ENCODE measurements at regions not wholly inside any gene's neighbourhood (a gene's known extent, or its start where the extent isn't known, plus 50 kb on each side); places are given as distances from the start of the nearest gene placed in this dataset.

GRCh38 chr12:89087876-89088275 is 264.4 kb downstream of the DUSP6 start:
- no peak for DNase-seq

DNA sequence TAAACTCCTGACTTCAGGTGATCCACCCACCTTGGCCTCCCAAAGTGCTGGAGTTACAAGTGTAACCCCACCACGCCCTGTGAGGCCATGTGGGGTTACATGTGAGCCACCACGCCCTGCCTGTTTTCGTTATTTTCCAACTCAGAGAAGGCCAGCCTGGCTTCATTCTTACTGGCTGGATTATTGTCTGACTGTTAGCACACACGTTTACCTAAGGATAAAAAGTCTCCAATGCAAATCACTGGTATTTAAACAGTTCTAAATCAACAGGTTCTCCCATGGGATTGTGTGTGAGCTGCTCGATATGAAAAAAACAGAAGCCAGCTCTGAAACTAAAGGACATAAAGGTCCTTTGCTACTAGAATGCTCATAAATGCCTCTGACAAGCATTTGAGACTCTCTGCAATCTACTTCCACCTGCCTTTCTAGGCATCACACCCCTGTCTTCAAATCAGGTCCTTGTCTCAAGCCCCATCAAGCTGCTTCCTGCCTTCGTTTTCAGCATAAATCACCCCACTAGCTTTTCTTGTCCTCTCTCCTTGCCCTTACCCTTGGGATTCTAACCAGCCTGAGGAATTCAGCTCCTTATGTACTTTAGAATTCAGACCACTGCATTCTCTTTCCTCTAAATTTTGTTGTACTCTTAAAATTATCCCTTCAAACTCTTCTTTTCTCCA is 265.0 kb downstream of the DUSP6 start:
- DNase-seq, result no peak

GRCh38 chr12:89085421-89085820 is 266.9 kb downstream of the DUSP6 start:
- DNase-seq, result no peak

- no peak for DNase-seq
Observed at GRCh38 chr12:89084751-89085150, 267.6 kb downstream of the DUSP6 start.

- no peak for DNase-seq
Observed at GRCh38 chr12:89083491-89083890, 268.8 kb downstream of the DUSP6 start.

- no peak for DNase-seq
Observed at GRCh38 chr12:89082370-89082753, 269.9 kb downstream of the DUSP6 start.

DNA sequence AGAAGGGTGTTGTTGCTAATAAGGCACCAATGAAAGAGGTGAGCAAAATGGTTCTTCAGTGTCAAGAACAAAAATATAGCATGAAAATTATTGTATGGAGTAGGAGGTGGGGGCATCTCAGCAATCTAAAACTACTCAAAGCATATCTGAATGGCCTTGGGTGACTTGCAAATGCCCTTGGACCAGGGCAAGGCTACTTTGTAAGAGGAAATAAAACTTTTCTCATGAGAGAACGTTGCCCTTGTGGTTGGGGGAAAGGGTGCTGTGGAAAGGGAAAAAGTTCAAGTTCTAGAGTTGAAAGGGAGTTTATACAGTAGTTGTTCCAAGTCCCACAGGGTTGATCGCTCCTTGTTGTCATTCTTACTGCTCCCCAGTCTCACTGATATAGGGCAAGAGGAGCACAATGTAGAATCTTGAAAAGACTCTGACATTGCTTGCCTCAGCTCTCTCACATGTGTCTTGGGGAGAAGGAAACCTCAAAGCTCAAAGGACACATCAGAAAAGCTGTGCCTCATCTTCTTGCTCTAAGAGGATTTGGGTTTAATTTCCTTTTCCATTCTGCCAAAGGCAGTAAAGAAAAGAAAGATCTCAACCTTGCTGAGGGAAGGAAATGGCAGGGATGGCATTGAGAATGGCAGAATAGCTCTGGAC is 270.5 kb downstream of the DUSP6 start:
- no peak for DNase-seq

GRCh38 chr12:89080793-89081465 is 271.4 kb downstream of the DUSP6 start:
- no peak for DNase-seq

DNA sequence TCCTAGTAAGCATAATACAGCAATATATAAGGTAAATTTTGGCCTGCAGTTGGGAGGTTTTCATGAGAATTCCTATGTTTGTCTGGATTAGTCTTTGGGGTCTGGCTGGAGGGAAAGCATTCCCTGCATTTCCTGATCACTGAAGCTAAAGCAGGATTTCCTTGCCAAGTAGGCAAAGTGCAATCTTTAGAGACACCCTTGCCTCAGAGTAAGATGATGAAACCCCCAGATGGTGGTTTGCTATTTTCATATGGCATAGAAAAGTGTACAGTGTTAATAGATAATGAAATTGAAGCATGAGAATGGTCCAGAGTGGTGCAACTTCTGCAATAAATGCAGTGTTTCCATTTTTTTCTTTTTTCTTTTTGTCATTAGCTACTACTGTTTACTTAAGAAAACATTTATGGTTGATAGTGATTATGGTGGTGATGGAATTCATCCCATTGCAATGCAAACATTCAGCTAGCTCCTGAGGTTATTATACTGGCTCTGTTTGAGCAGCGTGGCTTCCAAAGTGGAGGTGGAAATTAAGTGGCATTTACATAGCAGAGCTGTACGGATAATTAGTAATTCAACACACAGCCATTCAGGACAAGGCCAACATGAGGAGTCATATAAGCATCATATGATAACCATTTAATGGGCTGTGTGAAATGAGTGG is 276.3 kb downstream of the DUSP6 start:
- DNase-seq, result no peak

- no peak for DNase-seq
Observed at GRCh38 chr12:89073659-89074058, 278.6 kb downstream of the DUSP6 start.

DNA sequence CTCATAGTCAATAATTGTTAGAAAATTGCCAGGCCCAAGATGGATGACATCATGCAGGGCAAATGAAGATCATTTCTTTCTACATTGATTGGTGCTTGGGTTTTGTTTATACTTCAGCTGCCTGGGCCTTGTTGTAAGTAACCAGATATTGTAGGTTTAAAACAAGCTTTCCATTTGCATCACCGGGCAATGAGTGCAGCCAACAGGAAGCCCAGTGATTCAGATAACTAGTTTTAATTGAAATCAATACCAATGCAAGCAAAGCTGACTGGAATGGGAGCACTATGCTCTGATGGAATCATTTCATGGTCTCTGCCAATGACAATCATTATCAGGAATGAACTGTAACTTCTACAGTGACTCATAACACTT is 279.3 kb downstream of the DUSP6 start:
- DNase-seq, result no peak

- DNase-seq, result no peak
Observed at GRCh38 chr12:89072294-89073026, 279.8 kb downstream of the DUSP6 start.

- peak; percentile 50 for DNase-seq
Observed at GRCh38 chr12:89070603-89071002, 281.7 kb downstream of the DUSP6 start.

DNA sequence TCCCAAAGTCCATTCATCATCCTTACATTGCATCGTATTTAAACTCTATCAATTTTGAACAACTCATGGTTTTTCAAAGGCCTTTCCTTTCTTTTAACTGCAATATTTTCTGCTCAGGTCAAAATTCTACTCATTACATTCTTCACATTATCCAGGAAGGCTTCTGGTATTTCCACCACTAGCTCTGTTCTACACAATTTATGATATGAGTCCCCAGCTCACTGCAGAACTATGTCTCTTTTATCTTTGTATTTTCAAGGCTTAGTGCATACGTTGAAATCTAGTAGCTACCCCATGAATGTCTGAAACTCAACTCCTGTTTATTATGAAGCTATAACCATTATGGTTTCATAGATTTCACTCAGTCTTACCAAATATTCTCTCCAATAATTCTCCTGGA is 282.9 kb downstream of the DUSP6 start:
- DNase-seq, result no peak

- no peak for DNase-seq
Observed at GRCh38 chr12:89067421-89068187, 284.7 kb downstream of the DUSP6 start.

GRCh38 chr12:89064780-89065179 is 287.5 kb downstream of the DUSP6 start:
- no peak for DNase-seq

DNA sequence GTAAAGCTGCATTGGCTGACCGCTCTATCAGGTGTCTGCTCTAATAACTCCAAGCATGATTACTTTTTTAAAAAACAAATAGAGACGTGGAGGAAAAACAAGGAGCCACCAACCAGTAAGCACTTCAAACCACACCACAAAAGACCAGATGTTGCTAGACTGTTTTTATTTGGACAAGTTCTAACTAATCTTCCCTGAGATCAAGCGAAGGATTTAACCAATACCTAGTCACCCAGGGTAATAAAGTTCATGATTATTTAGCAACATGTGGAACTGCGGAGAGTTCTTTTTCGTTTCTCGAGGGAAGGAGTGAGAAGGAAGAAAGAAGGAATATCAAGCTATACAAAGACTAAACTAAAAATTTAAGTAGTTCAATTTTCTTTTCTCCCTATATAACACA is 288.1 kb downstream of the DUSP6 start:
- DNase-seq, result no peak

DNA sequence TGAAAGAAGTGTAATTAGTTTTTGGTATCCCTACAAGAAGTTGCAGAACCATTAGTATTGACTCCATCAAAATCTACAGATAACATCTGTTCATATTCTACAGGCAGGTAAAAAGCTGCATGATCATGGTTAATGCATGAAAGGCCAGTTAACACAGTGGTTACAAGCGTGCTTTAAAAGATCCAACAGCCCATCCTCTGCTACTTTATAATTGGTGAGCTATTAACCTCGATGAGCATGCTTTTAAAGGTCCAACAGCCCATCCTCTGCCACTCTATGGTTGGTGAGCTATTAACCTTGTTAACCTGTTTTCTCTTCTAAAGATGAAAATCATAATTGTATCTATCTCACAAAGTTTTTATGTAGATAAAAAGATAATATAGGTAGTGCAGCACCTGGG is 289.3 kb downstream of the DUSP6 start:
- no peak for DNase-seq

- no peak for DNase-seq
Observed at GRCh38 chr12:89059721-89060541, 292.4 kb downstream of the DUSP6 start.

DNA sequence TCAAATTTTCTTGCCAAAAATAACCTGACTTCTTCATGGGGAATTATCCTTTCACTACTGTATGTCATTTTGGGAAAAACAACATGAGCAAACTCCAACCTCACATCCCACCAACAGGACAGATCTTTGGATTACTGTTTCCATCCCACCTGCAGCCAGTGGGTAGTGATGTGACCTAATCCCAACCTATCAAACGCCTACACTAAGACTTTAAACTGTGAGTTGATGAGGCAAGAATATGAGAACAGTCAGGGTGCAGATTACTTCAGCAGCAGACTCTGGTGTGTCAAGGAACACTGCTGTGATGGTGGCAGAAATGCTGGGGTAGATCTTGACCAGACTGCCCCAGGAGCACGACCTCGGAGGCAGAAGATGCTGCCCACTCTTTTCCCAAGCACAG is 293.2 kb downstream of the DUSP6 start:
- DNase-seq, result no peak

DNA sequence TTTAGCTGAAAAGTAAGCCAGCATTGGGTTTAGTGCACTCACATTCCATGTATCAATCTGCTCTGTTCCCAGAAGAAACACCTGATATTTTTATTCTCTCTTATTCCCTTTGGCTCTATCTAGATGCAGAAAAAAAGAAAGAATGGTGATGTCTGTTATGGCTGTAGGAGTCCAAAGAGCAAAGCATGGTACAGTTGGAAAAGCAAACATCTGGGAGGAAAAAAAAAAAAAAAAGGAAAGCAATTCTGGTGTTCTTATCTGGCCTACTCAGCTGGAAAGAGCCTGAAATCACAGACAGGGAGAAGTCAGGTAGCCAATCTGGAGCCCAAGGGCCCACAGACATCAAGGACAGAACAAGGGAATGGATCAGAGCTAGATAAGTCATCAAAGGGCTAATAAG is 293.9 kb downstream of the DUSP6 start:
- no peak for DNase-seq

All from stimulated activated CD8-positive, alpha-beta memory T cell treated with anti-CD3 and anti-CD28 coated beads, Interleukin-4, amount 100 ng/mL, for 48 hours (primary cell).